ENCODE measurements at regions not wholly inside any gene's neighbourhood (a gene's known extent, or its start where the extent isn't known, plus 50 kb on each side); places are given as distances from the start of the nearest gene placed in this dataset.

GRCh38 chr7:10038351-10038750, 935.3 kb upstream of the PHF14 start:
- no peak for DNase-seq

DNA sequence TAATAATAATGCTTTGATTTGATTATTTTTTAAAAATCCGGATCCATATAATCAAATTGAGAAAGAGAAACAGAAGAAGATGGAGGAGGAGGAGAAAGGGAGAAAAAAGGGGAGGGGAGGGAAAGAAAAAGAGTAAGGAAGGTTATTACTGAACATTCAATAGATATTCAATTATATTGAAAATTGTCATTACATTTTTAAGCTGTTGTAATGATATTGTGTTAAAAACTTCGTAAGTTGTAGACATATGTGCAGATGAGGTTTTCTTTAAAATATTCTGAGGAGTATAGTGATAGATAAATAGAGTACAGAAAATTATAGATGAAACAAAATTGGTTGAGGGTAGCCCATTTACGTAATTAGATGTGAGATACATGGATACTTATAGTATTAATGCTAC, 933.0 kb upstream of the PHF14 start:
- no peak for DNase-seq

DNA sequence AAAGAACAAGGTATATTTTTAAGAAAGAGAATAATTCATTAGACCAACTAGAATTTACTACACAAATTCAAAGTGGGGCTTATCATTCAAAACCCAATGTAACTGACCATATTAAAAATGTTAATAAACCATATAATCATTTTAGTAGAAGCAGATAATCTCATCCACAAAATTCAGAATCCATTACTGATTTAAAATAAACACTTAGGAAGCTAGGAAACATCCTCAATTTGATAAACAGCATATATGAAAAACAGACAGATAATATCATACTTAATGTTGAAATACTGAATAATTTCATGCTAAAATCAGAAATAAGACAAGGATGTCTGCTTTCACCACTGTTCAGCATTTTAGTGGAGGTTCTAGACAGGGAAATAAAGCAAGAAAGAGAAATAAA, 902.8 kb upstream of the PHF14 start:
- no peak for DNase-seq

GRCh38 chr7:10075866-10076265, 897.8 kb upstream of the PHF14 start:
- no peak for DNase-seq

- DNase-seq: no peak
Observed at GRCh38 chr7:10076660-10077300, 896.9 kb upstream of the PHF14 start.

- no peak for DNase-seq
Observed at GRCh38 chr7:10079572-10079971, 894.1 kb upstream of the PHF14 start.

- no peak for DNase-seq
Observed at GRCh38 chr7:10082896-10083295, 890.8 kb upstream of the PHF14 start.

DNA sequence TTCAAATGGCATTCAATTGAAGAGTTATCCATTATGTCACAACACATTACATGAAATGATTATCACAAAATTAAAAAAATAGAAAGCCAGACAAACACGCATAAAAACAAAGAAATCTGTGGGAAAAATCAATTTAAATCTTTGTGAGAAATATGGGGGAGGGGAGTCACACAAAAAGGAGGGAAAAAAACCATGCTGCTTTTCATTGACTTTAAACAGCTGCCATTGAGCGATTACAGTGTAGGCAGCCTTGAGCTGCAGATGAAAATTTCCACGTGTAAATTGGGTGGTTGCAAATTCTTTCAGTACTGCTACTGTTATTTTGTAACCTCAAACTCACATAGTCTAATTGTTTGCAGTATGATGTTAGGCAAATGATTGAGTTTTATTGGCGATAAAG, 889.9 kb upstream of the PHF14 start:
- DNase-seq: no peak

DNA sequence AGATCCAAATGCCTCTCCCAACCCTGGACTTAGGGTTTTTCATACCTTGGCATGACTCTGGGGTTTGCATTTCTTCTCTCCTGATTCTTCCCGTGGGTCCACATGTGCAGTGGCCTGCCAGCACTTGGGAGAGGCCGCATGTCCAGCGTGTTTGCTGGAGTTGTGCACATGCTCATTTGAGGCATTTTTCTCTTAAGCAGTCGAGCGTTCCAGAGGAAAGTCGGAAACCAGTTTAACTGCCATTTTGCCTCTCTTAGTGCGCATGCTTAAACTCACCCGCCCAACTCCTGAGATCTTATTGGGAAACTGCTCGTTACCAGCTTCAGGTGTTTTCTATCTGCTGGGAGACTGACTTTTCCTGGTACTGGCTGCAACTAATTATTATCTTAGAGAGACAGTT, 888.4 kb upstream of the PHF14 start:
- no peak for DNase-seq

GRCh38 chr7:10100572-10100971, 873.1 kb upstream of the PHF14 start:
- no peak for DNase-seq

DNA sequence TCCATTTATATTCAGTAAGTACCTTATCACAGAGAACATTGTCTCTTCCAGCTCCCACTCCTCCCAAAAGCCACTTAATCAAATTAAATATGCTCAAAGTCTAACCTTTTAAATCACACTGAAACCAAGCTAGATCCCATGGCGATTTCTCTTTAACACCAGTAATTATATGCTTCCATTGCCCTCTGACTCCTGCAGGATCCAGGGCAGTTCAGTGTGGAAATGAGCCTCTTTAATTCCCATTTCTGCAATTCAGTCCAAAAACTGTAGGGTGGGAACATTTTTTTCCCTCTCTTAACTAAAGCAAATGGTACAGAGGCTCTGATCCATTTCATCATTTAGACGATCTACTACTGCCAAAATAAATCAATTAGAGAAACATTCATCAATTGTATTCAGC, 872.3 kb upstream of the PHF14 start:
- no peak for DNase-seq

GRCh38 chr7:10104292-10104691, 869.4 kb upstream of the PHF14 start:
- no peak for DNase-seq

GRCh38 chr7:10106609-10107008, 867.1 kb upstream of the PHF14 start:
- DNase-seq: no peak

DNA sequence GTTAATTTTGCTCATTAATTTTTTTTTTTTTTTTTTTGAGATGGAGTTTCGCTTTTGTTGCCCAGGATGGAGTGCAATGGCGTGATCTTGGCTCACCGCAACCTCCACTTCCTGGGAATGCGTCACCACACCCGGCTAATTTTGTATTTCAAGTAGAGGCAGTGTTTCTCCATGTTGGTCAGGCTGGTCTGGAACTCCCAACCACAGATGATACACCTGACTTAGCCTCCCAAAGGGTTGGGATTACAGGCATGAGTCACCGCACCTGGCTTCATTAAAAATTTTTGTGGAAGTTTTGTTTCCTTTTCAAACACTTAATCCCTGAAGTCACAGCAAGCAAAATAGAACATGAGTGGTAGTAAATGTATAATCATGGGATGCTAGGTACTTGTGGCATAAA, 857.2 kb upstream of the PHF14 start:
- no peak for DNase-seq

DNA sequence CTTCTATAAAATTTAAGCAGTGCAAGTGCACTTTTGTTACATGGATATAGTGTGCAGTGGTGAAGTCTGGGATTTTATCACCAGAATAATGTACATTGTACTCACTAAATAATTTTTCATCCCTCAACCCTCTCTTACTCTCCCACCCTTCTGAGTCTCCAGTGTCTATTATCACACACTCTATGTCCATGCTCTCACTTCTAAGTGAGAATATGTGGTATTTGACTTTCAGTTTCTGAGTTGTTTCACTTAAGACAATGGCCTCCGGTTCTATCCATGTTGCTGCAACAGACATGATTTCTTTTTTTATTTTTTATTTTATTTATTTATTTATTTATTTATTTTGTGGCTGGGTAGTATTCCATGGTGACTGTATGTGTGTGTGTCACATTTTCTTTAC, 855.9 kb upstream of the PHF14 start:
- DNase-seq: no peak

- DNase-seq: no peak
Observed at GRCh38 chr7:10120936-10121335, 852.7 kb upstream of the PHF14 start.

GRCh38 chr7:10121631-10122030, 852.0 kb upstream of the PHF14 start:
- no peak for DNase-seq

DNA sequence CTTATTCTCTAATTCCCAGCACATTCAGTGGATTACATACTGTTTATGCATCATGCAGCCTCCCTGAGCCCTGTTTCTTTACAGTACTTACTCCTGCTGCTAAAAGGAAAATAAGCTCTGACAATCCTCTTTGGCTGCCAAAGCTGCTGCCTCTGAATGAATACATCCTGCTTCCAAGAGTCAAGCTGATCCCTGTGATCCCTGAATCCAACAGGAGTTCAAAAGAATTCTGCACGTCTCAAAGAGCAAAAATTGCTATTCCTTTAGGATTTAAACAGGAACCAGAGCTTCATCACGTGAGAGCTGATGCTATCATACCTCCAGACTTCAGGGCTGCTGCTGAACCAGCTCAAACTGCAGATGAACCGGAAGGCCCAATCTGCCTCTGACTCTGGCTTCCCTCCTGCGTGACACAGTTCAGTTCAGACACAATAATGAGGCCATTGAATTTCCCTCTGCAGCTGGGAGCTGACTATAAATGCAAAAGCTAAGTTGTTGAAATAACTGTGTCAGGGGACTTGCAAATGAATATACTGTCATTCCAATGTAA, 851.0 kb upstream of the PHF14 start:
- no peak for DNase-seq

DNA sequence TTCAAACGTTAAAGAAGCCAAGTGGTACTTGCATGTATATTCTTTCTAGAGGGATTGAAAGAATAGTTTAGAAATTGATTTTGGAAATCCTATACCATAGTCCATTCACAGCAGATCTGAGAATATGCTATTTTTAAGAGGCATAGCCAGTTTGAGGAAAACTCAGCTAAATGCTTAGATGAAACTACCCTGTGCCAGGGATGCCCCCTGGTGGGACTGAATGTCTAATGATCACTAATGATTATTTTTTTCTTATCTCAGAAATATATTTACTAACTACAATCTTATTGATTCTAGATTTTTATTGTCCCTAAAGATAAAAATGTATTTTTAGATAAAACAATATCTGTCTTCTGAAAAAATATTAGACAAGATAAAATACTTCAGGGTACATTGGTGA, 844.9 kb upstream of the PHF14 start:
- DNase-seq: no peak

GRCh38 chr7:10138087-10138854, 835.4 kb upstream of the PHF14 start:
- DNase-seq: no peak

- no peak for DNase-seq
Observed at GRCh38 chr7:10146271-10146670, 827.4 kb upstream of the PHF14 start.

- DNase-seq: no peak
Observed at GRCh38 chr7:10156972-10157371, 816.7 kb upstream of the PHF14 start.

DNA sequence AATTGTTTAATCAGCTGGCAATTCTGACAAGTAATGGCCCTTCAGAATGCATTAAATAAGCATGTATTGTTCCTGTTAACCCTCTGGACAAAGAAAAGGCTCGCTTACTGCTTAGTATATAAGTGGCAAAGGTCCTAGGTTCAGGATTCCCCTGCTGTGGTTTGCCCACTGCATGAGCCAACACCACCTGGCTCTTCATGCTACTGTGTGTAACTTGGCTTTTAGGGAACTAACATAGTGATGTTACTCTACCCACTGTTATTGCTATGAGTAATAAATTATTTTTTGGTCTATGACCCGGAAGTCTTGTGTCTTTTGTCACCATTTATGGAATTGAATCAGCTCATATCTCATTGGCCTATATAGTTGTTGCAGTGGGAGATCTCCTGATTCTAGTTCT, 791.7 kb upstream of the PHF14 start:
- peak; percentile 50 for DNase-seq

DNA sequence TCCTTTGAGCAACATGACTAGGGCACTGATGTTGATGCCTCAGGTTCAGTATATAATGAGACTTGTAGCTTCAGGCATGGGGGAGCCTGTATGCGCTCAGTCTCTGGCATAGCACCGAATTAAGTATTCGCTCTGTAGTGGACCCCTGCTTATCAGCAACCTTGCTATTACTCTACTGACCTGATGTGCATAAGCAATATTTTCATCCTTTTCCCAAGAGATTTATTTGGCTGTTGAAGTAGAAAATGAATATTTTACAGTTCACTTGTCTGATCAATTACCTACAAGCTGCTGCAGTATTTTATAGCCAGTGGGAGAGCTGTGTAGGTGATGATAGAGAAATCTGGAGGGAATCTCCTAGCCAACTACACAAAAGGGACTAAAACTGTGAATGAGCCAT, 781.6 kb upstream of the PHF14 start:
- no peak for DNase-seq

GRCh38 chr7:10205696-10206095, 768.0 kb upstream of the PHF14 start:
- DNase-seq: no peak
